ENCODE measurements at regions not wholly inside any gene's neighbourhood (a gene's known extent, or its start where the extent isn't known, plus 50 kb on each side); places are given as distances from the start of the nearest gene placed in this dataset.

DNA sequence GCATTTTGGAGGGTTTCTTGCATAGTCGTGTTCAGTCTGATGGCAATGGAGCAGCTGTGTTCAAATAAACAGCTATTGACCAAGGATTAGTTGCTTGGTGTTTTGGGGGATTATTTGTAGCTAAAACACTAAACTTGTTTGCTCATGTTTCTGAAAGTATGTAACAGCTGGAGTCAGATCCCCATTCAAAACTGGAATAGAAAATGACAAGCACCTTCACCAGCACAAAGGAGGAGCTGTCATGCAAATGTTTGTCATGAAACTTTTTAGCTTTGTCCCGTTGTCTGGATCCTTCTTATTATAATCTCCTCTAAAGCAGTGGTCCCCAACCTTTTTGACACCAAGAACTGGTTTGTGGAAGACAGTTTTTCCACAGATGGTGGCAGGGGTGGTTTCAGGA lies 96.9 kb upstream of the ZNF236 start:
- no peak for TF ChIP-seq POLR2A (IDR thresholded peaks at IDR 0.05; ENCODE audit: low read length)
- TF ChIP-seq GATA1 (IDR thresholded peaks at IDR 0.05; ENCODE audit: low read depth, low read length): no peak
